ENCODE measurements at regions not wholly inside any gene's neighbourhood (a gene's known extent, or its start where the extent isn't known, plus 50 kb on each side); places are given as distances from the start of the nearest gene placed in this dataset.

DNA sequence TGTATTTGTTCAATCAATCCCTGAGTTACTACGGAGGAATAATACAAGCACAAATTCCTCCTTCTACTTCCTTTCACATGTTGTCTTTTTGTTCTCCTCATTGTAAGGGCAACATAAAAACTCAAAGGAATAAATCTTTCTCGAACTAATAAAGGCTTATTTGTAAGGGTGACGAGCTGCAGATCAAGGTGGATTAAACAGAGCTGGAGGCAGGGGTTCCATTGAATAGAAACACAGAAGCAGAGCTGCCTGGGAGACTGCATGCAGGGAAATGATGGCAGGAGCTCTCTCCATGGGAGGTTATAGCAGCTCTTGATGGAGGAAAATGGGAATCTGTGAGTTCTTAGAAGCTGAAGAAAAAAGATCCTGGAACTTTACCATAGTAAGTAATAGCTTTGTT is 160.2 kb downstream of the CYYR1 start:
- DNase-seq (ENCODE audit: low read depth in 2 of 3, low spot score in 2 of 3): no peak

DNA sequence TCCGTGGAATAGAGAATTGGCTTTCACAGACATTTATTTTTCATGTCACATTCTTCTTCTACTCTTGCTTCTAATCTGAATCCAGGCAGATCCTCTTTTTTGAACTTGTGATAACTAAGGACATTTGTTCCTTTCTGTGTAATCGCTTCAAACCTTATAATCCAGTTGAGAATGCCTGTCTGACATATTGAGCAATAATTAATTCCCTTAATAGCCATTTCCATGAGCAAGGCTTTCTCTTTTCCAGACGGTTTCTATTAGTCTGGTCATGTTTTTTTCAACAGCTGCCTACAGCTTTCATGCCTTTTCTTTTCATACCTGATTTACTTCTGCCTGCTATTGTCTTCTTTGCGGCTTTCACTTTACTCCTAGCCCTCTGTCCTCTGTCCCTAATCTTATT is 163.4 kb downstream of the CYYR1 start:
- no peak for DNase-seq (ENCODE audit: low read depth in 2 of 3, low spot score in 2 of 3)

DNA sequence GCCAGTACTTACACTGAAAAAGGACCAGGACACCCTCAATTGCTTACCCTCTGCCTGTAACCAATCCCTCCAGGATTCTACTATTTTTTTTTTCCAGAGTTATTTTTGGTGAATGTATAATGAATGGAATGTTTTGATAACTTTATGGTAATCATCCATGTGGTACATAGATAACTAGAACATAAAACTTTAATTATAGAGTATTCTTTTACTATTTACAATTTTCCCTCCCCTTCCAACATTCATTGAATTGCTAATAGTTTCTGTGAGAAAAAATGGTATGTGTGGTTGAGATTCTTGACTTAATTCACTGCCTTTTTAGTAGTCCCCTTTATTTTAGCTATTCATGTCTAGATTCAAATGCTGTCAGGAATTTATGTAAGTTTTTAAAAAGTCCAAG is 164.6 kb downstream of the CYYR1 start:
- no peak for DNase-seq (ENCODE audit: low read depth in 2 of 3, low spot score in 2 of 3)

DNA sequence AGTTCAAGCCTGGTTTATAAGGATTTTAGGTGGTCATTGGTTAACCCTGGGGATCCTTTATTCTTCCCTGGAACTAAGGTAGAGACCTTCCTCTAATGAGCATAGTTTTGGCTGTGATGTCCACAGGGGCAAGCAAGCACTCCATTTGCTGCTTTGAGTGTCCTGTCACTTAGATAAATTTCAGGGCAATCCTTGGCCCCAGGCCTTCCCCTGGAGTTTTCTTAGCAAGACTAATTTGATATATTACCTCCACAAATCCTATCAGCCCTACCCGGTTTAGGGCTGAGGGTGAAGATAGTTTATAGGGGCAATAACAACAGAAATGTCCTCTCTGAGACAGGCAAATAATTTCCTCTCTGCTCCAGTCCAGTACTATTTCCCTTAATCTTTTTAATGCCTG is 166.6 kb downstream of the CYYR1 start:
- no peak for DNase-seq (ENCODE audit: low read depth in 2 of 3, low spot score in 2 of 3)

- DNase-seq (ENCODE audit: low read depth in 2 of 3, low spot score in 2 of 3): peak in 2 of 3 donors; percentile 12 to 61
Observed at GRCh38 chr21:26405735-26406361, 167.2 kb downstream of the CYYR1 start.

DNA sequence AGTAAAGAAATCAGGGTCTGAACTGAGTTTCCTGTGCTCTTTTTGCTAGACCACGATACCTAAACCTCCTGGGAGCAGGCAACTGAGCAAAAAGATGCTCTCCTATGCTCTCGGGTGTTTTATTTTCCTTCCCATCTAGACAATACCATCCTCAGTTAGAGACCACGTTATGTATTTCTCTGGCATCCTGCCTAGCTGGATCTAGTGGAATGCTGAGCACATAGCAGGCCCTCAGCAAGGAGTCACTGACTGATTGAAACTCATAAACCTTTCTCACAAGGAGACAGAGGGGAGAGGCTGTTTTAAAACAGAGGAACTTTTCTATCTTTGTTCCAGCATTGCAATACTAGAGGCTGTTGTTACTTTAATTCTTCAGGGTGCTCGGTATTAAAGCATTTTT is 168.0 kb downstream of the CYYR1 start:
- no peak for DNase-seq (ENCODE audit: low read depth in 2 of 3, low spot score in 2 of 3)

GRCh38 chr21:26404288-26404687 is 168.8 kb downstream of the CYYR1 start:
- DNase-seq (ENCODE audit: low read depth in 2 of 3, low spot score in 2 of 3): no peak

DNA sequence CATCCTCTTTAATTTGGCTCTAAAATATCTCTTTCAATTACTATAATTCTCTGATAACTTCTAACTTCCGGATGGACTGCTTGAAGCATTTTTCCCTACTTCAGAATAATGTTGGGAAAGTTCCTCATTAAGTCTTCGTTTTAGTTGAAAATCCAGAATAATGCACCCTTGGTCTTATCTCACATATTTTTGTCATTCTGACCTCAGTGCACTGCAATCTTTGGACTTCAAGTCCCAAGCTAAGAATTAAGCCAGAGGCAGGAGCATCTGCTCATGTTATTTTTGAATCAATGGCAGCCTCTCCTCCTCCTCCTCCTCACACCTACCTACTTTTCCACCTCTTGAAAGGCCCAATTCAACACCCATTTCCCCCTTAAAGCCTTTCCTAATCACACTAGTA is 169.8 kb downstream of the CYYR1 start:
- DNase-seq (ENCODE audit: low read depth in 2 of 3, low spot score in 2 of 3): no peak

DNA sequence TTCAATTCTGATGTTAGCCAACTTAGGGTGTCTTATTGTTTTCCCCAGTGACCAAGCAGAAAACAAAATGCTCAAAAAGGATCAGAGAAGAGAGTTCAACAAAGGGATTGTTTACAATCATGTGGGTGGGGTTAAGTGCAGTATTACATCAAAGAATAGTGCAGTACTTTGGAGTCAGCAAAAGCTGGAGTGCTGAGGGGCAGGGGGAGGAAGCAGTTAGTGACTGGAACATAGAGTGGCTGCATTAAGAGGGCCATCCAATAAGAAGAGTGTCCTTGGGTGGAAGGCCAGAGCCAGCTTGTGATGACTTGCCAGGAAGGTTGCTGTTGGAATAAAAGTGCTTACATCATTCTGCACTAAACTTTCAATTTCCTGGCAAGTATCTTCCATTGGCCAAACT is 175.5 kb downstream of the CYYR1 start:
- DNase-seq (ENCODE audit: low read depth in 2 of 3, low spot score in 2 of 3): no peak

GRCh38 chr21:26394341-26394740 is 178.7 kb downstream of the CYYR1 start:
- no peak for DNase-seq (ENCODE audit: low read depth in 2 of 3, low spot score in 2 of 3)

DNA sequence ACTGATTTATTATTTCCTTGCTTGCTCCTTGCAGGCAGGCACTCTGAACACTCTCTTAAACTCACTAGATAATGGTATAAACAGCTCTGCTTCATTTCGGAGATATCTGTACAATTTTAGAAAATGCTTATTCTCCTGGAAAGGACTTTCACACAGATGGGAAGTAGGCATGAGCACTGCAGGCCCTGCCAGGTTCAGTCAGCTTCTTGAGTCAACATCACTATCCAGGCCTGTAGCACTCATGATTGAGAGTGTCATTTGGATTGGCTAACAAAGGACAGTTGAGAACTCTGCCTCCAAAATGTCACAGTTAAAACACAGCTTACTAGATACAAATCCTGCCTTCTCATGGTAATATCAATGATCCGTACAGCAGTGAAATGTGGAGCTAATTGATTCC is 181.9 kb downstream of the CYYR1 start:
- no peak for DNase-seq (ENCODE audit: low read depth in 2 of 3, low spot score in 2 of 3)

DNA sequence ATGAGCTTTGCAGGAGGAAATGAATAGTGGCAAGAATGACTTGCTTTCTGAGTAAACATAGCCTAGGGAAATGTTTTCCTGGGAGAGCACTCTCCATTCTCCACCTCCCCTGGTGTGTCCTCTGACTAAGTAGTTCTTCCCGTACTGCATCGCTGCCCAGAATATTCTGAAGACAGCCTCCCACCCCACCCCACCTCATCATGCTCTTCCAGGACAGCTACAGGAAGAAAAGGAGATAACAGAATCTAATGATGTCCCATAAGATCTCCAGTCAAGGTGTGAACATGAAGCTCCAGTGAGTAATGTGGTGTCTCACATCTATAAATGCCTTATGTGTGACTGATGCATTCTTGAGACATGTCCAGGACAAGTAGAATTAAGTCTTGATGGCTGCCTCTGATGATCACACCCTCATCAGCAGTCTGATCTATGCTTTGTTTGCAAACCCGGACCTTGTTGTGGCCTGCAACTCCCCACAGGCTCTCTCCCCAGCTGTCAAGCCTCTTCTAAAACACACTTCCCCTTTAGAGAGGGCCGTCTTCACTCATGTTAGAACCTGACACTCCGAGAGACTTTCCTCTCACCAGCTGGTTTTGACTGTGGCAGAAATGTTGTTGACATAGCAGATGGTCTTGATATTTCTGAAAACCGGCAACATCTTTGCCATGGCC is 183.0 kb downstream of the CYYR1 start:
- peak in 2 of 3 donors; percentile 26 to 86 for DNase-seq (ENCODE audit: low read depth in 2 of 3, low spot score in 2 of 3)

DNA sequence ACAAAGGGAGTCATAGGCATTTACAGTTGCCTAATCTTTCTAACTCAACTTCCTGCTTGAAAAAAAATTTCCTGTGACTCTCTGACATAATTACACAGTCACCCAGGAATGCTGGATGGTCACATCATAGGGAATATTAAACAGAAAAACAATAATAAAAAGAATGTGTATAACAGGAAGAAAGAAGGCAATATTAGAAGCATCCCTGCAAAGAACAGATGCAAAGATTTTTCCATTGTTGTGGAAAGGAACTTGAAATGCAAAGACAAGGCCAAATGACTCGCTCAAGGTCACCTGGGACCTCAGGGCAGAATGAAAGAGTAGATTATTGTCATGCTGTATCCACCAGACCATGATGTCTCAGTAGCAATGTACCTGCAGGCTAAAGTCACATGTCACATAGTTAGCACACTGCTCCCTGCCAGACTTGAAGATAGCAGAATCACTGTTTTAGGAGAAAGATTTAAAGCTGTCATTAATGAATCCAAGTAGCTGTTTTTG is 184.3 kb downstream of the CYYR1 start:
- no peak for DNase-seq (ENCODE audit: low read depth in 2 of 3, low spot score in 2 of 3)

GRCh38 chr21:26385721-26386120 is 187.4 kb downstream of the CYYR1 start:
- no peak for DNase-seq (ENCODE audit: low read depth in 2 of 3, low spot score in 2 of 3)

DNA sequence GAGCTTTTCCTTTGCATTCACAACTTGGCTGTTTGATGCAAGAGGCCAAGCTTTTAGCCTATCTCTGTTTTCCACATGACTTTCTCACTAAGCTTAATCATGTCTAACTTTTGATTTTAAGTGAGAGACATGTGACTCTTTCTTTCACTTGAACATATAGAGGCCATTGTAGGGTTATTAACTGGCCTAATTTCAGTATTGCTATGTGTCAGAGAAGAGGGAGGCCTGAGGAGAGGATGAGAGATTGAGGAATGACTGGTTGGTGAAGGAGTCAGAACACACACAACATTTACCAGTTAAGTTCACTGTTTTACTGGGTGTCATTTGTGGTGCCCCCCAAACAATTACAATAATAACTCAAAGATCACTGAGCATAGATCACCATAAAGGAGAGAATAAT is 193.5 kb downstream of the CYYR1 start:
- DNase-seq (ENCODE audit: low read depth in 2 of 3, low spot score in 2 of 3): no peak

- DNase-seq (ENCODE audit: low read depth in 2 of 3, low spot score in 2 of 3): no peak
Observed at GRCh38 chr21:26377111-26377694, 195.9 kb downstream of the CYYR1 start.

DNA sequence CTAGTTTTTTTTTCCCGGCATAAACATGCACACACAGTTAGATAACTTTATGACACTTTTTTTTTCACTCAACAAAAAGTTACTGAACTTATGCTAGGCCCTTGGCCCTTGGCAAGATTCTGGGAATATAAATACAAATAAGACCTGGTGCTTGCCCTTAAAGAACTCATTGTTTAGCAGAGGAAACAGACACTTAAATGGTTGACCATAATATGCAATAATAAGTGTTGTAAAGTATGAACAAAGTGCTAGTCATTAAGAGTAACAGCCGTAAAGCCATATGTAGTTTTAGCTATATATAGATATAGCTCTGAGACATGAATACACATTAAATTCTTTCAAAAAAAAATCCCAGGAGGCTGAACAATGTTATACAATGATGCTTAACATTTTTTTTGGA is 198.3 kb downstream of the CYYR1 start:
- DNase-seq (ENCODE audit: low read depth in 2 of 3, low spot score in 2 of 3): no peak

- DNase-seq (ENCODE audit: low read depth in 2 of 3, low spot score in 2 of 3): no peak
Observed at GRCh38 chr21:26368591-26369320, 198.2 kb upstream of the APP start.

DNA sequence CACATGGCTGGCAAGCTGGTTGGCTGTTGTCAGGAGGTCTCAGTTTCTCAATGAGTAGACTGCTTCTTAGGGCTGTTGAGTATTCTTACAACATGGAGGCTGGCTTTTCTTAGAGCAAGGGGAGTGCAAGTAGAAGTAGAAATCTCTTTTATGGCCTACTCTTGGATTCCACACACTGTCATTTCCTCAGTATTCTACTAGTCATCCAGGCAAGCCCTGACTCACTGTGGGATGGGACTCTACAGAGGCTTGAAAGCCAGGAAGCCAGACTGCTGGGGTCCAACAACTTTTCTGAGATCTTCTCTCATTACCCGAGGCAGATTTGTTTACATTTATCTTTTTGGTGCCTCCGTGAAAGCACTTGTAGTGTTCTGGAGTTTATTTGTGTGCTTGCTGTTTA is 196.2 kb upstream of the APP start:
- no peak for DNase-seq (ENCODE audit: low read depth in 2 of 3, low spot score in 2 of 3)

GRCh38 chr21:26365849-26366248 is 195.3 kb upstream of the APP start:
- no peak for DNase-seq (ENCODE audit: low read depth in 2 of 3, low spot score in 2 of 3)

GRCh38 chr21:26351661-26352060 is 181.1 kb upstream of the APP start:
- DNase-seq (ENCODE audit: low read depth in 2 of 3, low spot score in 2 of 3): no peak

DNA sequence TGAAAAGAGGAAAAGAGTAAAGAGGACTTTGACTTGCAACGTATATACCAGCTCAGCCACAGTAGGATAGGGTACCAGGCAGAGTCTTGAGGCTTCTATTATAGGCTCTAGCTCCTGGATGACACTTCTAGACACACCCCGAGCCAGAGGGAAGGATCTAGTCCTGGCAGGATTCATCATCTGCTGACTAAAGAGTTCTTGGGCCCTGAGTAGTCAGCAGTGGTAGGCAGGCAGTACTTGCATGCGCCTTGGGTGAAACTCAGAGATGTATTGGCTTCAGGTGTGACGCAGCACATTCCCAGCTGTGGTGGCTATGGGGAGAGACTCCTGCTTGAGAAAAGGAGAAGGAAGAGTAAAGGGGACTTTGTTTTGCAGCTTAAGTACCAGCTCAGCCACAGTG is 162.3 kb upstream of the APP start:
- no peak for DNase-seq (ENCODE audit: low read depth in 2 of 3, low spot score in 2 of 3)

All from hematopoietic multipotent progenitor cell (in vitro differentiated cells).